Ascending aorta (tissue), 2 donors: ENCODE measurements at regions not wholly inside any gene's neighbourhood (a gene's known extent, or its start where the extent isn't known, plus 50 kb on each side); places are given as distances from the start of the nearest gene placed in this dataset.

ENCODE experiments used
- DNase-seq, 2 donors: peaks; one replicate each; pipeline ENCODE4 v3.0.0-alpha.2; 2019; ENCODE audit warnings: low spot score in 2 of 2
- H3K27ac ChIP-seq, 2 donors: fragments of 200-600 bp; sonication (generic); one replicate each; pipeline ENCODE4 v1.5.1; 2016 to 2017; ENCODE audit warnings: mild to moderate bottlenecking in 1 of 2
- H3K27me3 ChIP-seq: fragments of 200-600 bp; sonication (generic); one replicate; pipeline ENCODE4 v1.5.1; 2017
- H3K36me3 ChIP-seq, 2 donors: fragments of 200-600 bp; sonication (generic); one replicate each; pipeline ENCODE4 v1.5.1; 2016
- H3K4me1 ChIP-seq, 2 donors: fragments of 200-600 bp; sonication (generic); one replicate each; pipeline ENCODE4 v1.5.1; 2016 to 2017; ENCODE audit warnings: mild to moderate bottlenecking in 1 of 2
- H3K4me3 ChIP-seq, 2 donors: fragments of 200-600 bp; sonication (generic); one replicate each; pipeline ENCODE4 v1.5.1; 2016 to 2017; ENCODE audit warnings: mild to moderate bottlenecking in 1 of 2
- H3K9me3 ChIP-seq, 2 donors: fragments of 200-600 bp; sonication (generic); one replicate each; pipeline ENCODE4 v1.5.1; 2016
- CTCF ChIP-seq, 3 experiments: fragments of 200-600 bp in 2 of 3; fragments of 450-650 bp in 1 of 3; sonication (generic) in 2 of 3; IDR thresholded peaks; one replicate each; pipeline ENCODE4 v1.5.1; 2016 to 2019; ENCODE audit warnings: antibody characterized with exemption in 3 of 3, mild to moderate bottlenecking in 1 of 3, moderate library complexity in 1 of 3
- intact Hi-C: fragments of 100-400 bp; cut with DNase I; formaldehyde crosslinking; loops from one replicate; pipeline ENCODE4 v1.15.1; 2023

GRCh38 chr12:125372085-125372484, 306.9 kb downstream of the AACS start:
- no peak for DNase-seq
- H3K9me3 ChIP-seq, result no peaks in the 10 kb centered on the region
- H3K4me3 ChIP-seq, result no peak overlapping the region
- intact Hi-C loops, result no loop called here
- H3K27ac ChIP-seq, result no peak overlapping the region
- TF ChIP-seq CTCF (IDR thresholded peaks at IDR 0.05), result no peak
- no peaks in the 10 kb centered on the region for H3K4me1 ChIP-seq
- no peaks in the 10 kb centered on the region for H3K27me3 ChIP-seq
- no peaks in the 10 kb centered on the region for H3K36me3 ChIP-seq

- DNase-seq, result no peak
- no peaks in the 10 kb centered on the region for H3K36me3 ChIP-seq
- H3K27me3 ChIP-seq, result no peaks in the 10 kb centered on the region
- no peaks in the 10 kb centered on the region for H3K9me3 ChIP-seq
- no peak for TF ChIP-seq CTCF (IDR thresholded peaks at IDR 0.05)
- H3K4me1 ChIP-seq, result no peaks in the 10 kb centered on the region
- intact Hi-C loops, result no loop called here
- no peak overlapping the region for H3K4me3 ChIP-seq
- H3K27ac ChIP-seq, result no peak overlapping the region
Measured at GRCh38 chr12:125373375-125373774, 308.1 kb downstream of the AACS start.

GRCh38 chr12:125376422-125376821, 311.2 kb downstream of the AACS start:
- H3K9me3 ChIP-seq, result no peaks in the 10 kb centered on the region
- no peak for DNase-seq
- no peak for TF ChIP-seq CTCF (IDR thresholded peaks at IDR 0.05)
- H3K27me3 ChIP-seq, result no peaks in the 10 kb centered on the region
- intact Hi-C loops, result no loop called here
- no peaks in the 10 kb centered on the region for H3K4me1 ChIP-seq
- no peak overlapping the region for H3K4me3 ChIP-seq
- H3K27ac ChIP-seq, result no peak overlapping the region
- no peaks in the 10 kb centered on the region for H3K36me3 ChIP-seq

- DNase-seq, result no peak
- no peaks in the 10 kb centered on the region for H3K27me3 ChIP-seq
- intact Hi-C loops, result no loop called here
- H3K4me3 ChIP-seq, result no peak overlapping the region
- no peaks in the 10 kb centered on the region for H3K36me3 ChIP-seq
- no peak for TF ChIP-seq CTCF (IDR thresholded peaks at IDR 0.05)
- no peaks in the 10 kb centered on the region for H3K4me1 ChIP-seq
- no peaks in the 10 kb centered on the region for H3K9me3 ChIP-seq
- H3K27ac ChIP-seq, result no peak overlapping the region
Measured at GRCh38 chr12:125377093-125377492, 311.9 kb downstream of the AACS start.

- no peaks in the 10 kb centered on the region for H3K27me3 ChIP-seq
- no peaks in the 10 kb centered on the region for H3K36me3 ChIP-seq
- intact Hi-C loops, result no loop called here
- H3K4me1 ChIP-seq, result no peaks in the 10 kb centered on the region
- no peaks in the 10 kb centered on the region for H3K9me3 ChIP-seq
- DNase-seq, result no peak
- no peak overlapping the region for H3K27ac ChIP-seq
- no peak overlapping the region for H3K4me3 ChIP-seq
- TF ChIP-seq CTCF (IDR thresholded peaks at IDR 0.05), result no peak
Measured at GRCh38 chr12:125381373-125381772, 316.1 kb downstream of the AACS start.

- intact Hi-C loops, result no loop called here
Measured at GRCh38 chr12:125382926-125383325, 317.7 kb downstream of the AACS start.

More at GRCh38 chr12:125382926-125383325, 317.7 kb downstream of the AACS start:
- Histone ChIP-seq H3K9me3 (no peaks in the 10 kb centered on the region), H3K4me1 (no peaks in the 10 kb centered on the region), H3K27ac (no peak overlapping the region), H3K36me3 (no peaks in the 10 kb centered on the region), H3K4me3 (no peak overlapping the region), H3K27me3 (no peaks in the 10 kb centered on the region)
- no peak for DNase-seq
- TF ChIP-seq CTCF (IDR thresholded peaks at IDR 0.05), result no peak
